Kidney (tissue), 10 donors: ENCODE measurements at regions not wholly inside any gene's neighbourhood (a gene's known extent, or its start where the extent isn't known, plus 50 kb on each side); places are given as distances from the start of the nearest gene placed in this dataset.
A peak's percentile ranks its signal among the peaks of the same experiment; 100 is the strongest.
"Not testable (repeated sequence)": the region's sequence is repeated elsewhere in the genome, so short reads cannot be mapped to it uniquely, and the experiment has no call there.

Source experiments
- DNase-seq, 5 donors: peaks; one replicate each; pipeline ENCODE4 v3.0.0-alpha.2; 2013 to 2020
- FAIRE-seq: peaks from 2 replicates; lab custom pipeline; 2012; peaks lifted over from hg19 to GRCh38; lab: Jason Lieb, UNC
- H3K27ac ChIP-seq, 2 donors: one replicate each; pipeline ENCODE4 v1.7.0; 2013; ENCODE audit warnings: low read depth in 2 of 2, low read length in 2 of 2, inconsistent platforms in 1 of 2
- H3K27me3 ChIP-seq: one replicate; pipeline ENCODE4 v1.7.1; 2013; ENCODE audit warnings: low read length, inconsistent platforms; ENCODE audit not compliant: control insufficient read depth, insufficient read depth
- H3K36me3 ChIP-seq, 3 donors: one replicate each; pipeline versions ENCODE4 v1.7.0 to v1.7.1; 2013; ENCODE audit warnings: low read length in 3 of 3, control low read depth in 1 of 3, inconsistent platforms in 1 of 3; ENCODE audit not compliant: insufficient read depth in 3 of 3, control insufficient read depth in 2 of 3
- H3K4me1 ChIP-seq, 3 donors: one replicate each; pipeline versions ENCODE4 v1.7.0 to v1.7.1; 2013; ENCODE audit warnings: low read length in 3 of 3, inconsistent platforms in 1 of 3, low read depth in 1 of 3; ENCODE audit not compliant: control insufficient read depth in 2 of 3, insufficient read depth in 2 of 3
- H3K4me3 ChIP-seq, 3 donors: one replicate each; pipeline versions ENCODE4 v1.7.0 to v1.8.1; 2013; ENCODE audit warnings: low read length in 3 of 3, control low read depth in 1 of 3, inconsistent platforms in 1 of 3
- H3K9ac ChIP-seq, 3 donors: one replicate each; pipeline versions ENCODE4 v1.7.0 to v1.7.1; 2013; ENCODE audit warnings: low read length in 3 of 3, control low read depth in 1 of 3, inconsistent platforms in 1 of 3
- H3K9me3 ChIP-seq, 3 donors: one replicate each; pipeline versions ENCODE4 v1.7.0 to v1.7.1; 2013; ENCODE audit warnings: low read length in 3 of 3, control low read depth in 1 of 3, inconsistent platforms in 1 of 3; ENCODE audit not compliant: control insufficient read depth in 2 of 3, insufficient read depth in 1 of 3
- intact Hi-C: fragments of 100-400 bp; cut with DNase I; formaldehyde crosslinking; loops from one replicate; pipeline ENCODE4 v1.11.1; 2022
- donor health status: control.
- donor health status: control.
- donor health status: DM: yes; HTN: yes; CAD: no.
- donor health status: Normal renal cell carcinoma (clear cell type).

DNA sequence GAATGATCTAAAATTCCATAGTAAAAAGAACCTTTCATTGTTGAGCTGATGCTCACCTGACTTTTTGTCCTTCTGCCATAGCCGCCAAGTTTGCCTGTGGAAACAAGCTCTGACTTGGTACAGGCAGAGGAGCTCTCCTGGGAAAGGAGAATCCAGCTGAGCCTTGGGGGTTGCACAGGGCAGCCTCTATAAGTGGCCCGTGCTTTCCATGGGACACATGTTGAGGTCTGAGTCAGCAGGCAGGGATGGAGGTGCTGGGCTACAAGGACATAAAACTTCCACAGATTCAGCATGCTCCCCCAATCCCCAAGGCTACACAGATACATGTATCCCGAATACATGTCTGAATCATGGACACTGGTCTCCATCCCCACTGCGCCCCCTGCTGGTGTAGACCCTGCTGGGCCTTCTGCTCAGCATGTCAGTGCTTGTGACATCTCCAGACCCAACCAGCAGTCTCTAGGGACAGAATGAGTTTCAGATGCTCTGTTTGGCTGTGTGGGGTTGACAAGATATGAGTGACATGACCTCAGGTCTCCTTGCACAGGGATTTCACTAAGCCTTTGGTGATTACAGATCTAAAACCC lies 551.7 kb downstream of the RPIA start:
- intact Hi-C loops, H3K9me3 ChIP-seq, H3K4me1 ChIP-seq, H3K9ac ChIP-seq, H3K4me3 ChIP-seq, FAIRE-seq, DNase-seq, H3K36me3 ChIP-seq, H3K27me3 ChIP-seq, H3K27ac ChIP-seq: not testable (repeated sequence)

DNA sequence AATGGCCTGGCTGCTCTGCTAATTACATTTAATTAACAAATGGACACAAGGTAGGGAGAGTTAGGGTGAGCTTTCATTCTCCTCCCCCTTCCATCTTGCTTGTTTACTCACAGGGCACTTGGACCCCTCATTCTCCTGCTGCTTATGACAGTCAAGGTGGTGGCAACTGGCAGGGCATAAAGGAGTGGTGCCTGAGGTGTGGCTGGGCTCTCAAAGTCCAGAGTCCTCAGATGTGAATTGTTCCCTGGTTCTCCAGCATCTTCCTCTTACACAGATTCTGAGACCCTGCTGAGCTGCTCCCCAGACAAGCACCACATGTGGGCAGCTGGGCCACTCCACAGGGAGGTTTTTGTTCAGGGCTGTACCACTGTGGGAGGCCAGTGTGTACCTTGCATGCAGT lies 552.9 kb downstream of the RPIA start:
- H3K27me3 ChIP-seq, intact Hi-C loops, H3K4me1 ChIP-seq, H3K9me3 ChIP-seq, FAIRE-seq, H3K36me3 ChIP-seq, DNase-seq, H3K9ac ChIP-seq, H3K4me3 ChIP-seq, H3K27ac ChIP-seq: not testable (repeated sequence)

DNA sequence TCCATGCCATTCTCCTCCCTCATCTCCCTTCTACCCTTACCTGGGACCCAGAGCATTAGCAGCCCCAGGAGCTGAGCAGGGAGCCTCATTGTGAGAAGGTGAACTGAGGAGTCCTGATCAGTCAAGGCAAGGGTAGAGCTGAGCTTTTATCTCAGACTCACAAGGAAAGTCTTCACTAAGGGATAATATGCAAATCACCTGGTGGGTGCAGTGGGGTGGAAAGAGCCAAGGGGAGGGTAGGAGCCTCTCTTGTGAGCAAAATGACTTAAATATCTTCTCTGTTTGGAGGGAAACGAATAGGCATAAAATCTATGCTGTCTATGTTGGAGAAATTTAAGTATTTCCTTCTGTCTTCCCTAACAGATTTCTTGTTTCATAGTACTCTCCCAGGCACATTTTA lies 554.0 kb downstream of the RPIA start:
- H3K27me3 ChIP-seq, intact Hi-C loops, FAIRE-seq: not testable (repeated sequence)

DNA sequence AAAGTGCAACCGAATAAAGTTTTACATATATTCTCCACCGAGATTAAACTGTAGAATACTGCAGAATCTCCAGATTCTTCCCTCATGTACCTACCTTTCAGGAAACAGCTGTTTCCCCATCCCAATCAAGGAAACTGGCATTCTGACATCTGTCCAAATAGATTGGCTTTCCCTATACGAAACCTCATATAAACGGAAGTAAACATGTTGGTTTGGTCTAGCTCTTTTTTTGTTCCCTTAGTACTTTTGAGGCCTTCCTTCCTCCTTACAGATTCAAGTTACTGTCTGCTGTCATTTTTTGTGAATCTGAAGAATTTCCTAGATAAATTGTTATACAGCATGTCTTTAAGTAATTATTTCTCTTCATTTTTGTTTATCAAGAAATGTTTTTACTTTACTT lies 554.6 kb downstream of the RPIA start:
- H3K9ac ChIP-seq, H3K27me3 ChIP-seq, intact Hi-C loops, H3K36me3 ChIP-seq, H3K4me3 ChIP-seq, H3K4me1 ChIP-seq, H3K9me3 ChIP-seq, H3K27ac ChIP-seq, FAIRE-seq: not testable (repeated sequence)
- DNase-seq, result peak in 1 of 5 donors; percentile 20

More for the DNA sequence above, 554.0 kb downstream of the RPIA start:
- H3K9ac ChIP-seq, H3K4me3 ChIP-seq, H3K9me3 ChIP-seq, H3K36me3 ChIP-seq, H3K27ac ChIP-seq, DNase-seq, H3K4me1 ChIP-seq: not testable (repeated sequence)

DNA sequence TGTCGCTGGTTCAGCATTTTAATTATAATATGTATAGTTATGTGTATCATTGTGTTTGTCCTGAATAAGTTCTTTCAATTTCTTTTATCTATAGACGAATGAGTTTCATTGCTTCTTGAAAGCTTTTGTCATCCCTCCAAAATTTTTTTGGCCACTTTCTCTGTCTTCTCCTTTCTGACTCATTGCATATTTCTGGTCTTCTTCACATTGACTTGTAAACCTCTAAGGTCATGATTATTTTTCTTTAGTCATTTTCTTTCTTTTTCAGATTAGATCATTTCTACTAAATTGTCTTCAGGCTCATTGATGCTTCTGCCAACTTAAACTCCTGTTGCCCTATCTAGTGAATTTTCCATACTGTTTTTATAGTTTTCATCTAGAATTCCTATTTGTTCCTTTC lies 555.1 kb downstream of the RPIA start:
- H3K9me3 ChIP-seq, H3K27ac ChIP-seq, DNase-seq, H3K4me3 ChIP-seq, H3K4me1 ChIP-seq, H3K36me3 ChIP-seq, H3K9ac ChIP-seq, intact Hi-C loops, FAIRE-seq, H3K27me3 ChIP-seq: not testable (repeated sequence)

DNA sequence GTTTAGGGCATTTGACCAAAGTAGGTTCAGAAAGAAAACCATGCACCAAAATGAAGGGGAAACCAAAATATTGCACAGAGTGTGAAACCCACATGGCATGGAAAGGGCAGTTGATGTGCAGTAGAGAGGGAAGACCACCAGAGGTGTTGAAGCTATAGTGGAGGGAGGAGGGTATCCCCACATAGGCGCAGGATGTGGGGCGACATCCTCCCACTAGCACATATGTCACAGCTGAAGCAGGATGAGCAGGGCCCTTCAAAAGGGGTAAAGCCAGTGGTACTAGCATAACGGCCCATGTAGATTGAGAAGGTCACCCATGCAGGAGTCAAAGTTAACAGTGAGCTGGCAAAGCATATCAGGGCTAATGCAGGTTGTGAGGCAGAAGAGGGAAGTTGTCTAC lies 563.5 kb downstream of the RPIA start:
- H3K27me3 ChIP-seq, H3K9ac ChIP-seq, H3K4me3 ChIP-seq, intact Hi-C loops, H3K4me1 ChIP-seq, H3K36me3 ChIP-seq, DNase-seq, H3K27ac ChIP-seq, H3K9me3 ChIP-seq, FAIRE-seq: not testable (repeated sequence)

DNA sequence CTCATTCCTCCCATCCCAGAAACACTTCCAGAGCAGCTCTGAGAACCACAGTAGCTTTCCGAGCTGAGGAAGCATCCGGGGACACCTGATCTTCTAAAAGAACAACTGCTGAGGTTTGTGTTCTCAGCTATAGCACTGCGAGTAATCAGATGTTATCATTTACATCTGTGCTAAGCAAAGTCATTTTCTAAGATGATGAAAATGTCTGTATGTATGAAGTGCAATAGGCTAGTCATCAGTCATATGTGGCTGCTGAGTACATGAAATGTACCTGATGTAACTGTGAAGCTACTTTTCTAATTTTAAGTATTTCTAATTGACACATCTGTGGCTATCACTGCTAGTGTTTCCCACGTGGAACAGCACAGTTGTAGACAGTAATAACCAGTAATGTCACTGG lies 582.0 kb downstream of the RPIA start:
- DNase-seq, FAIRE-seq, H3K36me3 ChIP-seq, H3K4me1 ChIP-seq, H3K27ac ChIP-seq, H3K4me3 ChIP-seq, H3K9ac ChIP-seq, H3K27me3 ChIP-seq, H3K9me3 ChIP-seq, intact Hi-C loops: not testable (repeated sequence)

DNA sequence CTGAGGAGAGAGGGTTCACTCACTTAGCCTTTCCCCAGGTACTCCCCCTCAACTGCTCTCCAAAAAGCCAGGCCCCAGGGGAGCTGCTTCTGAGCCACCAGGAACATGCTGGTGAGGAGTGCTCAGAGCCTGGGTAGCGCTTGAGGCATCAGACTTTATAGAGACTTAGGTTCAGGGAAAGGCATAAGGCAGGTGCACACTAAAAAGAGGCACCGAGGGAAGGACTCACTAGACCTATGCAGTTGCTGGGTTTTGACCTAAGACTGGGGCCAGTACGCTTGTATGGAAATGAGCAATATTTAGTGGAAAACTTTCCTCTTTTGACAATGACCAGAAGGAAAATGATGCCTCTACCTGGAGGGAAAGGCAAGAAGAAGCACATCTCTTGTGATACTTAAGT lies 589.1 kb downstream of the RPIA start:
- H3K9me3 ChIP-seq, FAIRE-seq, intact Hi-C loops, H3K9ac ChIP-seq, H3K4me1 ChIP-seq, H3K4me3 ChIP-seq, H3K36me3 ChIP-seq, DNase-seq, H3K27me3 ChIP-seq, H3K27ac ChIP-seq: not testable (repeated sequence)
